ENCODE measurements at regions not wholly inside any gene's neighbourhood (a gene's known extent, or its start where the extent isn't known, plus 50 kb on each side); places are given as distances from the start of the nearest gene placed in this dataset.

DNA sequence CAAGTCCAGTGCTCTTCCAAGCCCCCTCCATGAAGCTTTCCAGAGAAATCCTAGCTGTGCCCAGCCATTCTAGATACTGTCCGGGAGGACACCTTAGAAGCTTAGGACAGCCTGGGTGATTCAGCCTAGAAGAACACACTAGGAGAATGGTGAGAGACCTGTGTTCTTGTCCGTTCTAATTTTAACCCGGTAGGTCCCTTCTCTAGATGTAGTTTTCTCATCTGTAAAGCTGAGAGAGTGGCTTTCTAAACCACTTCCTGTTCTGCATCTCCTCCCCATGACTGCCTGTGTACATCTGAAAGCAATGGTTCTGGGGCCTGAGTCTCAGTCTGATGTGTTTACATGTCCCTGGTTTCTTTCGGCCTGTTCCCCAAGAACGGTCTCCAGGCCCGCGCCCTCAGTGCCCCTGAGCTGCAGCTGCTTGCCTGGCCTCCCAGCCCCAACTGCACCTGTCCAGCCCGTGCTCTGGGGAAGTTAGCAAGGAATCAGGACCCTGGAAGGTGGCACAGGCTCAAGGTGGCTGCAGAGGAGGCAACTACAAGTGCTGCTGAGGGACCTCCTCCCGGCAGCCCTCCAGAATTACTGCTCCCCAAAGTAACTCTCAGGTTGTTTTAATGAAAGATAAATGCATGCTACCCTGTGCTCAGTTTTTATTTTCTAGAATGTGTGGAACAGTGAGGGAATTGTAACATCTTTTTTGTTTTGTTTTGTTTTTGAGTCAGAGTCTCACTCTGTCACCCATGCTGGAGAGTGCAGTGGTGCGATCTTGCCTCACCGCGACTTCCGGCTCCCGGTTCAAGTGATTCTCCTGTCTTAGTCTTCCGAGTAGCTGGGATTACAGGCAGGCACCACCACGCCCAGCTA is 105.9 kb downstream of the LBH start:
- Histone ChIP-seq H2AFZ (no peak overlapping the region), H3K4me2 (ENCODE audit: low read length) (no peak overlapping the region), H3K9me3 (ENCODE audit: control insufficient read depth, low read length) (no peaks in the 10 kb centered on the region), H3K4me3 (ENCODE audit: low read depth, low read length) (no peak overlapping the region), H3K4me1 (peaks cover 7% of the 10 kb centered on the region), H3K36me3 (ENCODE audit: control insufficient read depth, insufficient read depth, low read length) (no peaks in the 10 kb centered on the region), H3K27ac (no peak overlapping the region), H3K27me3 (ENCODE audit: control insufficient read depth, insufficient read depth, low read length) (no peaks in the 10 kb centered on the region), H3K9ac (no peak overlapping the region), H3K79me2 (no peaks in the 10 kb centered on the region)
- TF ChIP-seq, protein P1, sequence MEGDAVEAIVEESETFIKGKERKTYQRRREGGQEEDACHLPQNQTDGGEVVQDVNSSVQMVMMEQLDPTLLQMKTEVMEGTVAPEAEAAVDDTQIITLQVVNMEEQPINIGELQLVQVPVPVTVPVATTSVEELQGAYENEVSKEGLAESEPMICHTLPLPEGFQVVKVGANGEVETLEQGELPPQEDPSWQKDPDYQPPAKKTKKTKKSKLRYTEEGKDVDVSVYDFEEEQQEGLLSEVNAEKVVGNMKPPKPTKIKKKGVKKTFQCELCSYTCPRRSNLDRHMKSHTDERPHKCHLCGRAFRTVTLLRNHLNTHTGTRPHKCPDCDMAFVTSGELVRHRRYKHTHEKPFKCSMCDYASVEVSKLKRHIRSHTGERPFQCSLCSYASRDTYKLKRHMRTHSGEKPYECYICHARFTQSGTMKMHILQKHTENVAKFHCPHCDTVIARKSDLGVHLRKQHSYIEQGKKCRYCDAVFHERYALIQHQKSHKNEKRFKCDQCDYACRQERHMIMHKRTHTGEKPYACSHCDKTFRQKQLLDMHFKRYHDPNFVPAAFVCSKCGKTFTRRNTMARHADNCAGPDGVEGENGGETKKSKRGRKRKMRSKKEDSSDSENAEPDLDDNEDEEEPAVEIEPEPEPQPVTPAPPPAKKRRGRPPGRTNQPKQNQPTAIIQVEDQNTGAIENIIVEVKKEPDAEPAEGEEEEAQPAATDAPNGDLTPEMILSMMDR (IDR thresholded peaks at IDR 0.05): no peak

- Histone ChIP-seq H3K4me1 (peaks cover 7% of the 10 kb centered on the region), H3K79me2 (no peaks in the 10 kb centered on the region), H3K9me3 (ENCODE audit: control insufficient read depth, low read length) (no peaks in the 10 kb centered on the region), H3K4me2 (ENCODE audit: low read length) (no peak overlapping the region), H3K4me3 (ENCODE audit: low read depth, low read length) (no peak overlapping the region), H3K27ac (no peak overlapping the region), H3K9ac (no peak overlapping the region), H3K36me3 (ENCODE audit: control insufficient read depth, insufficient read depth, low read length) (no peaks in the 10 kb centered on the region), H3K27me3 (ENCODE audit: control insufficient read depth, insufficient read depth, low read length) (no peaks in the 10 kb centered on the region), H2AFZ (no peak overlapping the region)
- TF ChIP-seq, protein P1 (IDR thresholded peaks at IDR 0.05): no peak
Measured at GRCh38 chr2:30338475-30338874, 107.1 kb downstream of the LBH start.

GRCh38 chr2:30339071-30339470 is 107.7 kb downstream of the LBH start:
- H3K9me3 ChIP-seq (ENCODE audit: control insufficient read depth, low read length): no peaks in the 10 kb centered on the region
- no peaks in the 10 kb centered on the region for H3K79me2 ChIP-seq
- no peaks in the 10 kb centered on the region for H3K36me3 ChIP-seq (ENCODE audit: control insufficient read depth, insufficient read depth, low read length)
- no peak overlapping the region for H3K9ac ChIP-seq
- TF ChIP-seq, protein P1 (IDR thresholded peaks at IDR 0.05): no peak
- H2AFZ ChIP-seq: no peak overlapping the region
- no peak overlapping the region for H3K4me3 ChIP-seq (ENCODE audit: low read depth, low read length)
- H3K27me3 ChIP-seq (ENCODE audit: control insufficient read depth, insufficient read depth, low read length): no peaks in the 10 kb centered on the region
- no peak overlapping the region for H3K27ac ChIP-seq
- no peak overlapping the region for H3K4me2 ChIP-seq (ENCODE audit: low read length)
- H3K4me1 ChIP-seq: peaks cover 7% of the 10 kb centered on the region

- Histone ChIP-seq H3K9ac (no peak overlapping the region), H3K36me3 (ENCODE audit: control insufficient read depth, insufficient read depth, low read length) (no peaks in the 10 kb centered on the region), H3K27me3 (ENCODE audit: control insufficient read depth, insufficient read depth, low read length) (no peaks in the 10 kb centered on the region), H3K4me3 (ENCODE audit: low read depth, low read length) (no peak overlapping the region), H3K79me2 (no peaks in the 10 kb centered on the region), H3K4me2 (ENCODE audit: low read length) (no peak overlapping the region), H3K9me3 (ENCODE audit: control insufficient read depth, low read length) (no peaks in the 10 kb centered on the region), H3K27ac (no peak overlapping the region), H3K4me1 (no peaks in the 10 kb centered on the region), H2AFZ (no peak overlapping the region)
- TF ChIP-seq, protein P1 (IDR thresholded peaks at IDR 0.05): no peak
Measured at GRCh38 chr2:30341500-30342267, 105.4 kb upstream of the LCLAT1 start.
